GM10266 (cell line): ENCODE measurements at regions not wholly inside any gene's neighbourhood (a gene's known extent, or its start where the extent isn't known, plus 50 kb on each side); places are given as distances from the start of the nearest gene placed in this dataset.
A peak's percentile ranks its signal among the peaks of the same experiment; 100 is the strongest.

Experiments used
- DNase-seq: peaks from one replicate; pipeline ENCODE4 v3.0.0; 2012; ENCODE audit errors: extremely low spot score
- TF ChIP-seq, protein P1 (sequence below): IDR thresholded peaks from 2 replicates; pipeline ENCODE4 v1.5.1; 2012; ENCODE audit warnings: mild to moderate bottlenecking, low read depth; ENCODE audit not compliant: control insufficient read depth, insufficient read depth; ENCODE audit errors: missing control alignments

DNA sequence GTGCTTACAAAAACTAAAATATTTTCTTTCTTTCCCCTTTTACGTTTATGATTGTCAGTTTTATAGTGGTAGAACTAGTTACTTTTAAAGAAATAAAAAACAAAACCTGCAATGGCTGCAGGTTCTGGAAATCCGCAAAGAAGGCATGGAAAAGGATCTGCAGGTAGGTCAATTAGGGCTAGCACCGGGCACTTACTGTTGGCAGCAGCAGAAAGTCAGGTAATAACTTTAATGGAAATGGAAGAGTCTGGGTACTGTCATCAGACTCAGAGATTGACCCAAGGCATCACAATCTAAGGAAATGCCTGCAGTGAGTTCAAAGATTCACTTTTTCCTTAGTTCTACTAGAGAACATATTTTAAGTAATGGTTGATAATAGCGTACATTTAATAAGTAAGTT, 1136.3 kb upstream of the B3GALT2 start:
- DNase-seq, result no peak
- TF ChIP-seq, protein P1, sequence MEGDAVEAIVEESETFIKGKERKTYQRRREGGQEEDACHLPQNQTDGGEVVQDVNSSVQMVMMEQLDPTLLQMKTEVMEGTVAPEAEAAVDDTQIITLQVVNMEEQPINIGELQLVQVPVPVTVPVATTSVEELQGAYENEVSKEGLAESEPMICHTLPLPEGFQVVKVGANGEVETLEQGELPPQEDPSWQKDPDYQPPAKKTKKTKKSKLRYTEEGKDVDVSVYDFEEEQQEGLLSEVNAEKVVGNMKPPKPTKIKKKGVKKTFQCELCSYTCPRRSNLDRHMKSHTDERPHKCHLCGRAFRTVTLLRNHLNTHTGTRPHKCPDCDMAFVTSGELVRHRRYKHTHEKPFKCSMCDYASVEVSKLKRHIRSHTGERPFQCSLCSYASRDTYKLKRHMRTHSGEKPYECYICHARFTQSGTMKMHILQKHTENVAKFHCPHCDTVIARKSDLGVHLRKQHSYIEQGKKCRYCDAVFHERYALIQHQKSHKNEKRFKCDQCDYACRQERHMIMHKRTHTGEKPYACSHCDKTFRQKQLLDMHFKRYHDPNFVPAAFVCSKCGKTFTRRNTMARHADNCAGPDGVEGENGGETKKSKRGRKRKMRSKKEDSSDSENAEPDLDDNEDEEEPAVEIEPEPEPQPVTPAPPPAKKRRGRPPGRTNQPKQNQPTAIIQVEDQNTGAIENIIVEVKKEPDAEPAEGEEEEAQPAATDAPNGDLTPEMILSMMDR, result no peak

DNA sequence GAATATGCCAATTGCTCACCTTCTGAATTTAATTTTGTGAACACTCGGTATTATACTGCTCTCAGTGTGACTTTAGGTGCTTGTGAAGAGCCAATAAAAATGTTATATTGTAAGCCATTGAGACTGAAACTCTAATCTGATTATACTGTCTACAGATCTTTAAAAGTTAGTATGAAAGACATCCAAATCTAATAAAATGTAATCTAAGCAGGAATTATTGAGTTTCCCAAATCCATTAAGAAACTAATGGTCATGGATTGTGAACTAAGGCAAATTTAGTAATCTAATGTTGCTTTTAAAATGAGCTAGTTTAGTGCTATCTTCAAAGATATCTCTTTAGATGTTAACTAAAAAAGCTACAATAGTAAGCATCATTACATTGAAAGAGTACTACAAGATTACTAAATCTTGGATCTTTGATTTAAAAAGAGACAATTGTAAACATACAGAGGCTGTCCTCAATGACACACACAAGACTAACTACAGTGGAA, 1132.4 kb upstream of the B3GALT2 start:
- TF ChIP-seq, protein P1, result no peak
- no peak for DNase-seq

DNA sequence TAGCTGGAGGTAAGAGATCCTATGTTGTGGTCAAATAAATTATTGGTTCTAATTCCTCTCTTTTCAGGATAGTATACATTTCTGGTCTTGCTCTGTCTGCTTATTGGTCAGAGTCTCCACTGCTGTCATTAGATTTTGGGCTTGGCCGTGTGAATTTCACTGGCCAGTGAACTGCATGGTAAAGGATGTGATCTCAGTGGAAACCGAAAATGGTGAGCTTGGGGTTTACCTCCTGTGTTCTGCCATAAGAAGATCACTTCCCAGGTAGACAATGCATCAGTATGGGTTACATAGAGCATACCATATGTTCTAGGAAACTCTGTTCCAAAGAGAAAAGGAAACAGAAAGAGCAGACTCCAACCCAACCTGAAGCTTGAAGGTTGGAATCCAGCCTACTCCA, 1123.3 kb upstream of the B3GALT2 start:
- peak; percentile 2 for DNase-seq
- TF ChIP-seq, protein P1, result no peak

DNA sequence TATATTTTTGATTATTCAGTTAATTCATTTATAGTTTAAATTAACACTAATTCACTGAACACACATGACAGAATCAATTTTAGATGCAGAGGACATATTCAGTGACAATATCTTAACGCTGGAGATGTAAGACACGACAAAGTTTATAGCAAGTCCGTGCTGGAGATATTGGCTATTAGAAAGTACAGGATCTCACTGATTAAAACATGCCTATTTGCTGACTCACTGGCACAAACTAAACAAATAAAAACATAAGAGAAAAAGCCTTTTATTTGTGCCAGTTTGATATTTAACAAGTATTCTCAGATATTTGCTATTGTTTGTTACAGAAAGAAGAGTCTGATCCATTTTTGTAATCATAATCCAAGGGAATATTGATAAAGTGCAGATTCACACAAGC, 1122.9 kb upstream of the B3GALT2 start:
- DNase-seq, result no peak
- TF ChIP-seq, protein P1, result no peak

DNA sequence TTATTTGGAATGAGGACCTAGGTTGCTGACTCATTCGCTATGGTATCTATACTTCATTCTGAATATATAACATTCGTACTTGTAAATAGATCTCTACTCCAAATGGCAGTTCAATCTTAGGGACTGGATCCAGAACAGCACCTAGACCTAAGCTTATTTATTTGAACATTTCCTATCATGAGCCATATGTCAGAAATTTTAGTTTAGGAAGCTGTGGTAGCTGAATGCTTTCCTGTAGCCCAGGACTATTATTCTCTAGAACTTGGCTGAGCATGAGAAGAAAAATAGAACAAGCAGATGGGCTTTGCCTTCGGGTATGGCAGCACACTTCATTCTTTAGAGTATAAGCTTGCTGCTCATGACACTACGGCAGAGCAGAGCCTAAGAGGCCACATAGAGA, 1114.4 kb upstream of the B3GALT2 start:
- TF ChIP-seq, protein P1, result no peak
- DNase-seq, result no peak

DNA sequence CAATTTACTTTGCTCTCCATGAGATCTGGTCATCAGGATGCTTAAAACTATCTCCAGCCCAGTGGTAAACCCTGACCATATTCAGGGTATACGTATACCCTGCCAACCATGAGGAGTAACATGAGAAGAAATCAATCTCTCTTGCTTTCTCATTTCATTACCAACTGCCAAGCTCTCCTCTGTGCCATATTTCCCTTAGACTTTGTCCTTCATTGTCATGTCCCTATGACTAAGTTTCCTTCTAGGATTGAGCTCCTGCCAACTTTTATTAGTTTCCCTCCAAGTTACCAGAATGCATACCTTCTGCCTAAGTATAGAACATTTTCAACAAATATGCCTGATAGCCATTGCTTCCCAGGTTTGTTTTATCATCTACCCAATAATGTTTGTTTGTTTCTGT, 1113.9 kb upstream of the B3GALT2 start:
- TF ChIP-seq, protein P1, result no peak
- DNase-seq, result no peak

DNA sequence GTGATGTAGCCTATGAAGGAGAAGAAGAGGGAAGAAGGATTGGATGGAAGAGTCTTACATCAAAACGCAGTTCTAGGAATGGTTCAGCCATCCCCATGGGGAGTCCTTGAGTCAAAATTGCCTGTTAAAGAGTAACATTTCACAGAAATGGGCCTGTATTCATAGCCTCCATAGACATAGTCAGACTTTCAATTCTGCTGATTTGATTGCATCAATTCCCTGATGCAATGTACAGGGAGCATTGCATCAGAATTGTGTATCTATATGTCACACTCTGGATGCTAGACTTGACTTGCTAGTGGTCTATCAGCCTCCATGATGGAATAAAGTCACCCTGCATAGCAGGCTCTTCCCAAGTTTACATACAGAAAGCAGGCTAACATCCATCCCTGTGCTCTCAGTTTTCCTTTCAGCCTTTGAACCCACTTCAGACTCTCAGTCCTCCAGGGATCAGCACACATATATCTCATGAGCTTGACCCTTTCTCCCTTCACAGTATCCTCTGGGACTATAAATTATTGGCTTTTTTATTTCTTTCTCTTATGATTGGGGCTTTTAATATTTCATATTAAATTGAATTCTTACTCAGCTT, 1111.7 kb upstream of the B3GALT2 start:
- TF ChIP-seq, protein P1, result no peak
- no peak for DNase-seq
